GM19372 (cell line): ENCODE measurements at regions not wholly inside any gene's neighbourhood (a gene's known extent, or its start where the extent isn't known, plus 50 kb on each side); places are given as distances from the start of the nearest gene placed in this dataset.

ENCODE experiments used
- ATAC-seq: cut with Tn5 transposase; IDR thresholded peaks from one replicate; pipeline ENCODE4 v1.9.1; 2021; ENCODE audit warnings: mild to moderate bottlenecking, low read depth, moderate library complexity; ENCODE audit not compliant: unreplicated experiment

- no peak for ATAC-seq
Measured at GRCh38 chr4:65777270-65777669, 107.0 kb upstream of the EPHA5 start.

- no peak for ATAC-seq
Measured at GRCh38 chr4:65773636-65774035, 103.3 kb upstream of the EPHA5 start.

- ATAC-seq, result no peak
Measured at GRCh38 chr4:65747386-65747785, 77.1 kb upstream of the EPHA5 start.

GRCh38 chr4:65738134-65738533 lies 67.8 kb upstream of the EPHA5 start:
- ATAC-seq, result no peak

- ATAC-seq, result no peak
Measured at GRCh38 chr4:65737672-65738071, 67.4 kb upstream of the EPHA5 start.

GRCh38 chr4:65724973-65725372 lies 54.7 kb upstream of the EPHA5 start:
- ATAC-seq, result no peak
